NCI-H146 (cell line): ENCODE measurements at regions not wholly inside any gene's neighbourhood (a gene's known extent, or its start where the extent isn't known, plus 50 kb on each side); places are given as distances from the start of the nearest gene placed in this dataset.

Experiments used
- DNase-seq: peaks from one replicate; lab custom pipeline; 2025; lab: John Stamatoyannopoulos, UW

- DNase-seq, result peak; percentile 16
These were observed 325.6 kb downstream of the UBE3D start for GRCh38 chr6:82740072-82740471.

GRCh38 chr6:82741325-82741995 is 324.2 kb downstream of the UBE3D start:
- DNase-seq, result no peak

GRCh38 chr6:82741996-82742385 is 323.6 kb downstream of the UBE3D start:
- DNase-seq, result peak; percentile 74

- no peak for DNase-seq
These were observed 321.2 kb downstream of the UBE3D start for GRCh38 chr6:82744286-82745015.

GRCh38 chr6:82750556-82750955 is 315.1 kb downstream of the UBE3D start:
- DNase-seq, result no peak

GRCh38 chr6:82751718-82752117 is 313.9 kb downstream of the UBE3D start:
- DNase-seq, result no peak

- no peak for DNase-seq
These were observed 303.8 kb downstream of the UBE3D start for GRCh38 chr6:82761674-82762345.

- DNase-seq, result no peak
These were observed 299.2 kb downstream of the UBE3D start for GRCh38 chr6:82766476-82766875.

- DNase-seq, result no peak
These were observed 298.6 kb downstream of the UBE3D start for GRCh38 chr6:82767037-82767436.

- no peak for DNase-seq
These were observed 298.2 kb downstream of the UBE3D start for GRCh38 chr6:82767447-82767846.

GRCh38 chr6:82772851-82773717 is 292.6 kb downstream of the UBE3D start:
- no peak for DNase-seq

- DNase-seq, result no peak
These were observed 290.3 kb downstream of the UBE3D start for GRCh38 chr6:82775361-82775760.

GRCh38 chr6:82775981-82776380 is 289.7 kb downstream of the UBE3D start:
- DNase-seq, result no peak

GRCh38 chr6:82779041-82779440 is 286.6 kb downstream of the UBE3D start:
- DNase-seq, result peak; percentile 39

GRCh38 chr6:82780334-82780733 is 285.3 kb downstream of the UBE3D start:
- no peak for DNase-seq

- no peak for DNase-seq
These were observed 283.9 kb downstream of the UBE3D start for GRCh38 chr6:82781620-82782204.

- peak; percentile 58 for DNase-seq
These were observed 281.9 kb downstream of the UBE3D start for GRCh38 chr6:82783587-82784236.

- peak; percentile 28 for DNase-seq
These were observed 280.4 kb downstream of the UBE3D start for GRCh38 chr6:82785206-82785605.

GRCh38 chr6:82786248-82786647 is 279.4 kb downstream of the UBE3D start:
- peak; percentile 78 for DNase-seq

GRCh38 chr6:82795940-82796339 is 269.7 kb downstream of the UBE3D start:
- no peak for DNase-seq

GRCh38 chr6:82801083-82801482 is 264.6 kb downstream of the UBE3D start:
- no peak for DNase-seq
